ACC112 (cell line): ENCODE measurements at regions not wholly inside any gene's neighbourhood (a gene's known extent, or its start where the extent isn't known, plus 50 kb on each side); places are given as distances from the start of the nearest gene placed in this dataset.
A peak's percentile ranks its signal among the peaks of the same experiment; 100 is the strongest.
"Not testable (repeated sequence)": the region's sequence is repeated elsewhere in the genome, so short reads cannot be mapped to it uniquely, and the experiment has no call there.

Experiments used
- H2AFZ ChIP-seq: fragments of 200-600 bp; sonication (generic); one replicate; pipeline ENCODE4 v1.6.0; 2017; ENCODE audit warnings: antibody characterized with exemption, low read length; ENCODE audit not compliant: unreplicated experiment
- H3K27ac ChIP-seq: fragments of 200-600 bp; sonication (generic); 2 replicates; pipeline ENCODE4 v1.5.1; 2014; ENCODE audit warnings: low read depth, mild to moderate bottlenecking, antibody characterized with exemption, low read length, moderate library complexity
- H3K27me3 ChIP-seq: fragments of 200-600 bp; sonication (generic); 2 replicates; pipeline ENCODE4 v1.6.1; 2014; ENCODE audit warnings: mild to moderate bottlenecking, antibody characterized with exemption, low read length, moderate library complexity, mixed read lengths; ENCODE audit not compliant: insufficient read depth
- H3K36me3 ChIP-seq: fragments of 200-600 bp; sonication (generic); 2 replicates; pipeline ENCODE4 v1.6.1; 2016; ENCODE audit warnings: mild to moderate bottlenecking, antibody characterized with exemption, low read length, moderate library complexity, mixed read lengths; ENCODE audit not compliant: insufficient read depth
- H3K4me1 ChIP-seq: fragments of 200-600 bp; sonication (generic); one replicate; pipeline ENCODE4 v1.6.1; 2016; ENCODE audit warnings: low read length, mixed read lengths; ENCODE audit not compliant: insufficient read depth, unreplicated experiment, control insufficient read depth
- H3K4me3 ChIP-seq: fragments of 200-600 bp; sonication (generic); 2 replicates; pipeline ENCODE4 v1.5.1; 2014; ENCODE audit warnings: mild to moderate bottlenecking, low read depth, low read length
- H3K79me2 ChIP-seq: fragments of 200-600 bp; sonication (generic); one replicate; pipeline ENCODE4 v1.6.0; 2016; ENCODE audit warnings: low read length; ENCODE audit not compliant: control insufficient read depth, unreplicated experiment, insufficient read depth

- Histone ChIP-seq H2AFZ (no peak overlapping the region), H3K4me1 (no peaks in the 10 kb centered on the region), H3K79me2 (no peaks in the 10 kb centered on the region), H3K27me3 (no peaks in the 10 kb centered on the region; the same call in 1 of the 2 replicates), H3K27ac (no peak overlapping the region), H3K4me3 (no peak overlapping the region), H3K36me3 (no peaks in the 10 kb centered on the region)
These were observed 55.4 kb upstream of the KLF14 start for GRCh38 chr7:130789436-130789835.

- Histone ChIP-seq H3K4me1 (peaks cover 4% of the 10 kb centered on the region), H3K36me3 (no peaks in the 10 kb centered on the region), H3K4me3 (no peak overlapping the region), H3K27me3 (no peaks in the 10 kb centered on the region), H3K27ac (no peak overlapping the region), H3K79me2 (no peaks in the 10 kb centered on the region), H2AFZ (no peak overlapping the region)
These were observed 57.7 kb upstream of the KLF14 start for GRCh38 chr7:130791746-130792145.

- Histone ChIP-seq H2AFZ (peak overlapping the region; percentile 62), H3K79me2 (no peaks in the 10 kb centered on the region), H3K4me3 (peak overlapping the region; percentile 64)
These were observed 60.0 kb upstream of the KLF14 start for GRCh38 chr7:130793855-130794618.

GRCh38 chr7:130794619-130794922, 60.6 kb upstream of the KLF14 start:
- Histone ChIP-seq H3K79me2 (no peaks in the 10 kb centered on the region), H3K4me3 (peak overlapping the region; percentile 64), H2AFZ (peak overlapping the region; percentile 62), H3K27me3 (no peaks in the 10 kb centered on the region), H3K4me1 (peaks cover 4% of the 10 kb centered on the region), H3K27ac (0 out of 2 replicates have a peak overlapping the region, but pooled peaks have one; percentile 1), H3K36me3 (no peaks in the 10 kb centered on the region)

More at GRCh38 chr7:130793855-130794618, 60.0 kb upstream of the KLF14 start:
- H3K27me3 ChIP-seq, result no peaks in the 10 kb centered on the region
- H3K27ac ChIP-seq, result 0 out of 2 replicates have a peak overlapping the region, but pooled peaks have one; percentile 1
- no peaks in the 10 kb centered on the region for H3K36me3 ChIP-seq
- peaks cover 4% of the 10 kb centered on the region for H3K4me1 ChIP-seq

GRCh38 chr7:130796425-130796824, 62.4 kb upstream of the KLF14 start:
- not testable (repeated sequence) for H3K4me1 ChIP-seq, H3K79me2 ChIP-seq, H3K4me3 ChIP-seq, H3K27me3 ChIP-seq, H3K36me3 ChIP-seq, H2AFZ ChIP-seq, H3K27ac ChIP-seq

GRCh38 chr7:130803127-130803526, 69.1 kb upstream of the KLF14 start:
- Histone ChIP-seq H2AFZ (no peak overlapping the region), H3K27me3 (peaks cover 8% of the 10 kb centered on the region), H3K79me2 (no peaks in the 10 kb centered on the region), H3K27ac (no peak overlapping the region), H3K4me1 (no peaks in the 10 kb centered on the region), H3K36me3 (no peaks in the 10 kb centered on the region), H3K4me3 (no peak overlapping the region)

- H3K4me1 ChIP-seq, result no peaks in the 10 kb centered on the region
- peaks cover 8% of the 10 kb centered on the region for H3K27me3 ChIP-seq
- H2AFZ ChIP-seq, result no peak overlapping the region
- no peak overlapping the region for H3K27ac ChIP-seq
- no peak overlapping the region for H3K4me3 ChIP-seq
- H3K36me3 ChIP-seq, result no peaks in the 10 kb centered on the region
- no peaks in the 10 kb centered on the region for H3K79me2 ChIP-seq
These were observed 70.2 kb upstream of the KLF14 start for GRCh38 chr7:130804220-130804619.

GRCh38 chr7:130812819-130813218, 78.8 kb upstream of the KLF14 start:
- H3K27ac ChIP-seq, result not testable (repeated sequence)

GRCh38 chr7:130814778-130815335, 80.8 kb upstream of the KLF14 start:
- Histone ChIP-seq H3K79me2 (no peaks in the 10 kb centered on the region), H3K4me3 (no peak overlapping the region), H2AFZ (no peak overlapping the region)

More at GRCh38 chr7:130812819-130813218, 78.8 kb upstream of the KLF14 start:
- not testable (repeated sequence) for H2AFZ ChIP-seq, H3K79me2 ChIP-seq, H3K27me3 ChIP-seq, H3K4me1 ChIP-seq, H3K4me3 ChIP-seq, H3K36me3 ChIP-seq

GRCh38 chr7:130818056-130818455, 84.0 kb upstream of the KLF14 start:
- H2AFZ ChIP-seq, result no peak overlapping the region
- no peaks in the 10 kb centered on the region for H3K79me2 ChIP-seq
- no peaks in the 10 kb centered on the region for H3K27me3 ChIP-seq
- no peaks in the 10 kb centered on the region for H3K36me3 ChIP-seq
- H3K4me1 ChIP-seq, result peaks cover 3% of the 10 kb centered on the region
- no peak overlapping the region for H3K27ac ChIP-seq
- no peak overlapping the region for H3K4me3 ChIP-seq

More at GRCh38 chr7:130814778-130815335, 80.8 kb upstream of the KLF14 start:
- H3K4me1 ChIP-seq, result no peaks in the 10 kb centered on the region
- H3K27ac ChIP-seq, result no peak overlapping the region
- H3K36me3 ChIP-seq, result no peaks in the 10 kb centered on the region
- no peaks in the 10 kb centered on the region for H3K27me3 ChIP-seq

GRCh38 chr7:130821864-130822263, 87.9 kb upstream of the KLF14 start:
- Histone ChIP-seq H3K27me3 (no peaks in the 10 kb centered on the region), H3K79me2 (no peaks in the 10 kb centered on the region), H3K27ac (no peak overlapping the region), H3K36me3 (no peaks in the 10 kb centered on the region; the same call in 1 of the 2 replicates), H3K4me1 (peaks cover 7% of the 10 kb centered on the region), H3K4me3 (no peak overlapping the region), H2AFZ (no peak overlapping the region)
